Stimulated activated effector memory CD8-positive, alpha-beta T cell treated with anti-CD3 and anti-CD28 coated beads, Interleukin-12 subunit alpha, Interleukin-12 subunit beta, amount 100 ng/mL, for 72 hours (primary cell): ENCODE measurements at regions not wholly inside any gene's neighbourhood (a gene's known extent, or its start where the extent isn't known, plus 50 kb on each side); places are given as distances from the start of the nearest gene placed in this dataset.

Experiments
- ATAC-seq: fragments of 150-1000 bp; cut with Tn5 transposase; 2 replicates; pipeline ENCODE4 v1.10.0; 2021
- DNase-seq, 2 donors: peaks; one replicate each; pipeline ENCODE4 v3.0.0; 2021 to 2022; ENCODE audit warnings: low spot score in 2 of 2
- H3K27ac Mint-ChIP-seq: one replicate; pipeline ENCODE4 v1.8.0; 2022; ENCODE audit warnings: mild to moderate bottlenecking, mixed read lengths
- H3K36me3 Mint-ChIP-seq: one replicate; pipeline ENCODE4 v1.8.0; 2022; ENCODE audit warnings: mild to moderate bottlenecking, mixed read lengths
- H3K4me1 Mint-ChIP-seq: one replicate; pipeline ENCODE4 v1.8.0; 2022; ENCODE audit warnings: mixed read lengths
- H3K4me3 Mint-ChIP-seq: one replicate; pipeline ENCODE4 v1.8.0; 2022; ENCODE audit warnings: mild to moderate bottlenecking, mixed read lengths
- H3K9me3 Mint-ChIP-seq: one replicate; pipeline ENCODE4 v1.8.0; 2022; ENCODE audit warnings: mixed read lengths

GRCh38 chr14:35986219-35986573, 160.1 kb downstream of the BRMS1L start:
- no peaks in the 10 kb centered on the region for H3K36me3 Mint-ChIP-seq
- H3K4me3 Mint-ChIP-seq, result no peak overlapping the region
- no peaks in the 10 kb centered on the region for H3K9me3 Mint-ChIP-seq
- no peaks in the 10 kb centered on the region for H3K4me1 Mint-ChIP-seq
- H3K27ac Mint-ChIP-seq, result no peak overlapping the region
- ATAC-seq (no peak), DNase-seq (no peak)

- H3K4me3 Mint-ChIP-seq, result no peak overlapping the region
- H3K27ac Mint-ChIP-seq, result no peak overlapping the region
- ATAC-seq (no peak), DNase-seq (no peak)
- H3K4me1 Mint-ChIP-seq, result no peaks in the 10 kb centered on the region
- H3K9me3 Mint-ChIP-seq, result no peaks in the 10 kb centered on the region
- H3K36me3 Mint-ChIP-seq, result no peaks in the 10 kb centered on the region
Measured at GRCh38 chr14:35985474-35986218, 159.5 kb downstream of the BRMS1L start.

GRCh38 chr14:35979531-35979930, 153.4 kb downstream of the BRMS1L start:
- no peaks in the 10 kb centered on the region for H3K9me3 Mint-ChIP-seq
- no peak for DNase-seq
- H3K4me3 Mint-ChIP-seq, result no peak overlapping the region
- H3K36me3 Mint-ChIP-seq, result no peaks in the 10 kb centered on the region
- ATAC-seq, result no peak
- H3K27ac Mint-ChIP-seq, result no peak overlapping the region
- H3K4me1 Mint-ChIP-seq, result no peaks in the 10 kb centered on the region

GRCh38 chr14:35978561-35978960, 152.4 kb downstream of the BRMS1L start:
- Mint-ChIP-seq H3K36me3 (no peaks in the 10 kb centered on the region), H3K27ac (no peak overlapping the region), H3K4me3 (no peak overlapping the region), H3K9me3 (no peaks in the 10 kb centered on the region), H3K4me1 (no peaks in the 10 kb centered on the region)
- ATAC-seq (no peak), DNase-seq (no peak)

- no peak overlapping the region for H3K4me3 Mint-ChIP-seq
- ATAC-seq, result no peak
- no peaks in the 10 kb centered on the region for H3K9me3 Mint-ChIP-seq
- H3K27ac Mint-ChIP-seq, result no peak overlapping the region
- DNase-seq, result no peak
- H3K36me3 Mint-ChIP-seq, result no peaks in the 10 kb centered on the region
- H3K4me1 Mint-ChIP-seq, result no peaks in the 10 kb centered on the region
Measured at GRCh38 chr14:35975814-35976213, 149.7 kb downstream of the BRMS1L start.

GRCh38 chr14:35973770-35974169, 147.6 kb downstream of the BRMS1L start:
- Mint-ChIP-seq H3K27ac (no peak overlapping the region), H3K4me1 (no peaks in the 10 kb centered on the region), H3K4me3 (no peak overlapping the region), H3K9me3 (no peaks in the 10 kb centered on the region), H3K36me3 (no peaks in the 10 kb centered on the region)
- DNase-seq, result no peak
- no peak for ATAC-seq

GRCh38 chr14:35971965-35972630, 146.0 kb downstream of the BRMS1L start:
- no peak for DNase-seq
- Mint-ChIP-seq H3K4me3 (no peak overlapping the region), H3K9me3 (no peaks in the 10 kb centered on the region), H3K4me1 (no peaks in the 10 kb centered on the region), H3K27ac (no peak overlapping the region), H3K36me3 (no peaks in the 10 kb centered on the region)
- ATAC-seq, result no peak

GRCh38 chr14:35969310-35969709, 143.2 kb downstream of the BRMS1L start:
- Mint-ChIP-seq H3K4me3 (no peak overlapping the region), H3K9me3 (no peaks in the 10 kb centered on the region), H3K36me3 (no peaks in the 10 kb centered on the region), H3K27ac (no peak overlapping the region), H3K4me1 (no peaks in the 10 kb centered on the region)
- DNase-seq (no peak), ATAC-seq (no peak)

GRCh38 chr14:35965400-35965799, 139.3 kb downstream of the BRMS1L start:
- Mint-ChIP-seq H3K4me1 (no peaks in the 10 kb centered on the region), H3K27ac (no peak overlapping the region)
- ATAC-seq, result no peak

GRCh38 chr14:35964697-35965286, 138.7 kb downstream of the BRMS1L start:
- Mint-ChIP-seq H3K27ac (no peak overlapping the region), H3K9me3 (no peaks in the 10 kb centered on the region), H3K4me1 (no peaks in the 10 kb centered on the region), H3K36me3 (no peaks in the 10 kb centered on the region), H3K4me3 (no peak overlapping the region)
- ATAC-seq (no peak), DNase-seq (no peak)

More at GRCh38 chr14:35965400-35965799, 139.3 kb downstream of the BRMS1L start:
- Mint-ChIP-seq H3K4me3 (no peak overlapping the region), H3K9me3 (no peaks in the 10 kb centered on the region), H3K36me3 (no peaks in the 10 kb centered on the region)
- no peak for DNase-seq

GRCh38 chr14:35963209-35963608, 137.1 kb downstream of the BRMS1L start:
- Mint-ChIP-seq H3K9me3 (no peaks in the 10 kb centered on the region), H3K4me3 (no peak overlapping the region), H3K36me3 (no peaks in the 10 kb centered on the region), H3K27ac (no peak overlapping the region), H3K4me1 (no peaks in the 10 kb centered on the region)
- ATAC-seq (no peak), DNase-seq (no peak)

GRCh38 chr14:35961697-35962274, 135.6 kb downstream of the BRMS1L start:
- no peaks in the 10 kb centered on the region for H3K9me3 Mint-ChIP-seq
- no peak overlapping the region for H3K4me3 Mint-ChIP-seq
- no peak overlapping the region for H3K27ac Mint-ChIP-seq
- ATAC-seq (no peak), DNase-seq (no peak)
- no peaks in the 10 kb centered on the region for H3K4me1 Mint-ChIP-seq
- no peaks in the 10 kb centered on the region for H3K36me3 Mint-ChIP-seq

GRCh38 chr14:35959835-35960234, 133.7 kb downstream of the BRMS1L start:
- DNase-seq (no peak), ATAC-seq (no peak)
- Mint-ChIP-seq H3K27ac (no peak overlapping the region), H3K4me3 (no peak overlapping the region), H3K36me3 (no peaks in the 10 kb centered on the region), H3K9me3 (no peaks in the 10 kb centered on the region), H3K4me1 (no peaks in the 10 kb centered on the region)

- Mint-ChIP-seq H3K4me1 (no peaks in the 10 kb centered on the region), H3K4me3 (no peak overlapping the region), H3K36me3 (no peaks in the 10 kb centered on the region), H3K9me3 (no peaks in the 10 kb centered on the region), H3K27ac (no peak overlapping the region)
- DNase-seq (no peak), ATAC-seq (no peak)
Measured at GRCh38 chr14:35958499-35958898, 132.4 kb downstream of the BRMS1L start.

GRCh38 chr14:35956376-35957085, 130.4 kb downstream of the BRMS1L start:
- no peaks in the 10 kb centered on the region for H3K9me3 Mint-ChIP-seq
- no peaks in the 10 kb centered on the region for H3K36me3 Mint-ChIP-seq
- H3K4me3 Mint-ChIP-seq, result no peak overlapping the region
- H3K27ac Mint-ChIP-seq, result no peak overlapping the region
- DNase-seq, result no peak
- no peaks in the 10 kb centered on the region for H3K4me1 Mint-ChIP-seq
- ATAC-seq, result no peak
